ENCODE measurements at regions not wholly inside any gene's neighbourhood (a gene's known extent, or its start where the extent isn't known, plus 50 kb on each side); places are given as distances from the start of the nearest gene placed in this dataset.

DNA sequence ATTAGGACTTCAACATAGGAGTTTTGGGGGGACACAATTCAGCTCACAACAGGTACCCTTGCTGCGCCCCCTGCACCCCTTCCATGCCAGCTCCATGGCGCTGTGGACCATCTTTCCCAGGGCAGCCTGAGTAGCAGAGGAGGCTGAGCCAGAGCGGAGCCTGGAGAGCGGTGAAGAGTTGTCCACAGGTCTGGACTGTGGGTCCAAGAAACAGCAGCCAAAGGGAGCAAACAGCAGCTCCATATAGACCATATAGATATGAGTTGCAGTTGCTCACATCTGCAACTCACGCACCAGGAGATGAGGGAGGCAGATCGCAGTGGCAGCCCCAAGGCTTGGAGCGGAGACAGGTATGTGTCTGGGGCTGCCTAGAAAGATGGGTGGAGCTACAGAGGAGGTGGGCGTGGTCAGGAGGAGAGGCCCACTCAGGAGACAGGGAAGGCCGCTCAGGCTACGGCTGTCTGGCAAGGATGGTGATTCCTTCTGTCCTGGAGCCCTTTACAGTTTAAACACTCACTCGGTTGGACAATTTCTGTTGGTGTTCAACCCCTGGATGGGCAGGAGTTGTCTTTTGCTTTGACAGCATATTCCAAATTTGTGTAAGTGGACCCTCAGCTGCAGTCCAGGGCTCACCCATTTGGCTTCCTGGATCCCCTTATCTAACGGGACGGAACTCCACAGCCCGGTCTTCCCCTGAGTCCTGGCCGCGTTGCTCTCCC is 155.1 kb downstream of the LPIN1 start:
- Histone ChIP-seq H3K36me3 (no peaks in the 10 kb centered on the region), H3K4me1 (no peaks in the 10 kb centered on the region), H3K9ac (no peak overlapping the region)

GRCh38 chr2:11903085-11903606 is 156.7 kb downstream of the LPIN1 start:
- H3K9ac ChIP-seq = no peak overlapping the region
- H3K4me1 ChIP-seq = peaks cover 7% of the 10 kb centered on the region; the same call in 1 of the 2 replicates
- H3K27ac ChIP-seq = no peak overlapping the region
- H4K20me1 ChIP-seq = no peaks in the 10 kb centered on the region
- no peak overlapping the region for H3K4me3 ChIP-seq
- no peaks in the 10 kb centered on the region for H3K36me3 ChIP-seq
- H3K27me3 ChIP-seq = no peaks in the 10 kb centered on the region
- no peak for TF ChIP-seq Cebpa-rat (IDR thresholded peaks at IDR 0.05)
- H3K4me2 ChIP-seq = no peak overlapping the region
- H3K9me3 ChIP-seq = peaks cover 9% of the 10 kb centered on the region; the same call in 1 of the 2 replicates

More for the DNA sequence above, 155.1 kb downstream of the LPIN1 start:
- 0 out of 2 replicates have a peak, but pooled peaks cover 9% of the 10 kb centered on the region for H3K9me3 ChIP-seq
- no peak overlapping the region for H3K4me3 ChIP-seq
- H3K27ac ChIP-seq = no peak overlapping the region
- no peaks in the 10 kb centered on the region for H4K20me1 ChIP-seq
- no peaks in the 10 kb centered on the region for H3K27me3 ChIP-seq
- no peak overlapping the region for H3K4me2 ChIP-seq
- no peak for TF ChIP-seq Cebpa-rat (IDR thresholded peaks at IDR 0.05)

- H3K36me3 ChIP-seq = no peaks in the 10 kb centered on the region
- H3K9ac ChIP-seq = no peak overlapping the region
- H3K9me3 ChIP-seq = peaks cover 9% of the 10 kb centered on the region; the same call in 1 of the 2 replicates
- TF ChIP-seq Cebpa-rat (IDR thresholded peaks at IDR 0.05) = no peak
- H3K27ac ChIP-seq = no peak overlapping the region
- H3K4me1 ChIP-seq = peaks cover 7% of the 10 kb centered on the region; the same call in 1 of the 2 replicates
- H3K4me2 ChIP-seq = no peak overlapping the region
- no peak overlapping the region for H3K4me3 ChIP-seq
- no peaks in the 10 kb centered on the region for H3K27me3 ChIP-seq
- H4K20me1 ChIP-seq = no peaks in the 10 kb centered on the region
Measured at GRCh38 chr2:11904029-11904428, 157.6 kb downstream of the LPIN1 start.

- Histone ChIP-seq H3K9me3 (peaks cover 9% of the 10 kb centered on the region; the same call in 1 of the 2 replicates), H3K27ac (no peak overlapping the region), H3K36me3 (no peaks in the 10 kb centered on the region), H3K9ac (no peak overlapping the region), H3K4me1 (peaks cover 7% of the 10 kb centered on the region; the same call in 1 of the 2 replicates), H3K4me3 (no peak overlapping the region), H3K27me3 (no peaks in the 10 kb centered on the region), H4K20me1 (no peaks in the 10 kb centered on the region), H3K4me2 (no peak overlapping the region)
- TF ChIP-seq Cebpa-rat (IDR thresholded peaks at IDR 0.05) = no peak
Measured at GRCh38 chr2:11904941-11905340, 158.5 kb downstream of the LPIN1 start.

DNA sequence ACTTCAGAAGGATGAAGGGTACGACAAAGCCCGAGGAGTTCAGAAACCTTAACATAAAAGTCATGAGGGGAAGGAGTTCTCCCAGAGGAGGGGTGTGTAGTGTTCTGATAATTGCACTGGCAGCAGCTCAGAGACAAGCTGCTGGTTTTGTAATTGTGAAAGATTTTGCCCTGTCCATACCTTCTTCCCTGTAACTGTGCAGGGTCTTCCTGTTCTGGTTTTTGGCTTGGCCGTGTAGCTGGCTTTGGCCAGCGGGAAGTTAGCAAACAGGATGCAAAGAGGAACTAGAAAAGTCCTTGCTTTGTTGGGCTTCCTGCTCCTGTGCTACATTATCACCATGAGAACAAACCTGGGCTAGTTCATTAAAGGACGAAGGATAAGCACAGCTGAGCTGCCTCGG is 160.8 kb downstream of the LPIN1 start:
- H3K4me2 ChIP-seq = no peak overlapping the region
- no peak for TF ChIP-seq Cebpa-rat (IDR thresholded peaks at IDR 0.05)

GRCh38 chr2:11910971-11911370 is 164.5 kb downstream of the LPIN1 start:
- no peak overlapping the region for H3K4me3 ChIP-seq
- H3K9me3 ChIP-seq = peaks cover 13% of the 10 kb centered on the region
- H3K4me1 ChIP-seq = peaks cover 7% of the 10 kb centered on the region; the same call in 1 of the 2 replicates
- H4K20me1 ChIP-seq = no peaks in the 10 kb centered on the region
- no peaks in the 10 kb centered on the region for H3K27me3 ChIP-seq
- no peaks in the 10 kb centered on the region for H3K36me3 ChIP-seq
- H3K4me2 ChIP-seq = no peak overlapping the region
- TF ChIP-seq Cebpa-rat (IDR thresholded peaks at IDR 0.05) = no peak
- no peak overlapping the region for H3K9ac ChIP-seq
- no peak overlapping the region for H3K27ac ChIP-seq

More for the DNA sequence above, 160.8 kb downstream of the LPIN1 start:
- no peak overlapping the region for H3K27ac ChIP-seq
- H3K4me3 ChIP-seq = no peak overlapping the region
- H3K9me3 ChIP-seq = peaks cover 9% of the 10 kb centered on the region
- no peaks in the 10 kb centered on the region for H3K27me3 ChIP-seq
- H3K4me1 ChIP-seq = peaks cover 7% of the 10 kb centered on the region; the same call in 1 of the 2 replicates
- H3K9ac ChIP-seq = no peak overlapping the region
- no peaks in the 10 kb centered on the region for H3K36me3 ChIP-seq
- H4K20me1 ChIP-seq = no peaks in the 10 kb centered on the region

DNA sequence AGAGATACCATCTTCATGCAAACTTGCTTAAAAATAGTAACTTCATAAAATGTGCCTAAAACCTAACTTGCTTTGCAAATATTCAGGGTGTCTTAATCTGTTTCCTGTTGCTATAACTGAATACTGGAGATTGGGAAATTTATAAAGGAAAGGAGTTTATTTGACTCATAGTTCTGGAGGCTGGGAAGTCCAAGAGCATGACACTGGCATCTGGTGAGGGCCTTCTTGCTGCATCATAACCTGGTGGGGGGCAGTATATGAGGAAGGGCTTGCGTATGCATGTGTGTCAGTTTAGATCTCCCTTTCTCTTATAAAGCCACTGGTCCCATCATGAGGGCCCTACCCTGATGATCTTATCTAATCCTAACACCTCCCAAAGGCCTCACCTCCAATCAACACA is 166.5 kb downstream of the LPIN1 start:
- Histone ChIP-seq H3K9ac (no peak overlapping the region), H3K27ac (no peak overlapping the region), H3K4me3 (no peak overlapping the region), H3K27me3 (no peaks in the 10 kb centered on the region), H4K20me1 (no peaks in the 10 kb centered on the region), H3K4me2 (no peak overlapping the region), H3K4me1 (no peaks in the 10 kb centered on the region), H3K36me3 (no peaks in the 10 kb centered on the region), H3K9me3 (peaks cover 13% of the 10 kb centered on the region)
- no peak for TF ChIP-seq Cebpa-rat (IDR thresholded peaks at IDR 0.05)

DNA sequence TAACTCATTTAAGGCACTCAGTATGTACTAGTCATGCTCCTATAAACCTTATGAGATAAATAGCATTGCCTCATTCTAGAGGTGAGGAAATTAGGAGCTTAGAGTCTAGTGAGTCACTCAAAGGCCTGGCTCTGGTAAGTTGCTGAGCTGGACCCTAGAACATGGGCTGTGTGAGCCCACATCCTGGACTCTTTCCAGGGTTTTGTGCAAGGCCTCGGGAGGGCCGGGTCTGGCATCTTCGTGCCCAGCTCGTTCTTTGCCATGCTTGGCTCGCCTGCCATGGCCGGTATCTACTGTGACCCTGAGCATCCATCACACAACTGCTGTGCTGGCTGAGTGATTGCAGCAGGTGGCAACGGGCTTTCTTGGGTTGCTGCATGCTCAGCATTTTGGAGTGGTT is 168.0 kb downstream of the LPIN1 start:
- H3K36me3 ChIP-seq = no peaks in the 10 kb centered on the region
- H3K27me3 ChIP-seq = no peaks in the 10 kb centered on the region
- no peak overlapping the region for H3K27ac ChIP-seq
- H3K4me2 ChIP-seq = no peak overlapping the region
- H3K4me3 ChIP-seq = no peak overlapping the region
- peaks cover 13% of the 10 kb centered on the region for H3K9me3 ChIP-seq
- no peaks in the 10 kb centered on the region for H4K20me1 ChIP-seq
- H3K9ac ChIP-seq = no peak overlapping the region
- no peaks in the 10 kb centered on the region for H3K4me1 ChIP-seq
- no peak for TF ChIP-seq Cebpa-rat (IDR thresholded peaks at IDR 0.05)

GRCh38 chr2:11915650-11916049 is 169.2 kb downstream of the LPIN1 start:
- TF ChIP-seq Cebpa-rat (IDR thresholded peaks at IDR 0.05) = no peak
- no peak overlapping the region for H3K9ac ChIP-seq
- peaks cover 5% of the 10 kb centered on the region for H3K4me1 ChIP-seq
- H3K4me3 ChIP-seq = no peak overlapping the region
- no peaks in the 10 kb centered on the region for H3K36me3 ChIP-seq
- H3K27me3 ChIP-seq = no peaks in the 10 kb centered on the region
- no peak overlapping the region for H3K27ac ChIP-seq
- H3K4me2 ChIP-seq = no peak overlapping the region
- H3K9me3 ChIP-seq = peaks cover 13% of the 10 kb centered on the region
- H4K20me1 ChIP-seq = no peaks in the 10 kb centered on the region

GRCh38 chr2:11919953-11920352 is 173.5 kb downstream of the LPIN1 start:
- no peaks in the 10 kb centered on the region for H4K20me1 ChIP-seq
- no peak overlapping the region for H3K9ac ChIP-seq
- no peaks in the 10 kb centered on the region for H3K27me3 ChIP-seq
- H3K4me1 ChIP-seq = peaks cover 34% of the 10 kb centered on the region
- H3K27ac ChIP-seq = no peak overlapping the region
- H3K4me2 ChIP-seq = no peak overlapping the region
- H3K4me3 ChIP-seq = no peak overlapping the region
- TF ChIP-seq Cebpa-rat (IDR thresholded peaks at IDR 0.05) = no peak
- H3K9me3 ChIP-seq = no peaks in the 10 kb centered on the region; the same call in 1 of the 2 replicates
- no peaks in the 10 kb centered on the region for H3K36me3 ChIP-seq
